ENCODE measurements at regions not wholly inside any gene's neighbourhood (a gene's known extent, or its start where the extent isn't known, plus 50 kb on each side); places are given as distances from the start of the nearest gene placed in this dataset.

DNA sequence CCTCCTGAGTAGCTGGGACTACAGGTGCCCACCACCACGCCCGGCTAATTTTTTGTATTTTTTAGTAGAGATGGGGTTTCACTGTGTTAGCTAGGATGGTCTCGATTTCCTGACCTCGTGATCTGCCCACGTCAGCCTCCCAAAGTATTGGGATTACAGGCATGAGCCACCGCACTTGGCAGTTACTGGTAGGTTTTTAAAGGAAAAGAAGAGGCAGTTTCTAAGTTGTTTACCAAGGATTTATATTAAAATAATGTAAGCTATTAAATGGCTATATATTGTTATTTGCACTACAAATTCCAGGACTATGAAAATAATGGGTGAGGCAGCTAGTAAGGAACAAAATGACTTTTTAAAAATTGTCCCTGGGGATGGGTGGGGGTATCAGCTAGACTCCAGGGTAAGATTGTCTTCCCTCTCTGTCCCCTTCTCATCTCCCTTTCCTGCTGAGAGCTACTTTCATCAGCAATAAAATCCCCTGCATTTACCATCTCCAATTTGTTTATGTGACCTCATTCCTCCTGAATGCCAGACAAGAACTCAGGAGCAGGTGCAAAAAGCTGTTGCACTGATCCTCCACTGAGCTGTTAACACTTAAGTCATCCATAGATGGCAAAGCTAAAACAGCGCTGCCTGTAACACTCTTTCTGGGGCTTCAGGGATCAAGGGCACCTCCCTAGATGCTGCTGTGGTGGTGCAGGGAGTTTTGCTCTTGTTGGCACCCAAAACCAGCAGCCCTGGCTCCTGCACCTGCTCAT lies 165.2 kb downstream of the ZPLD1 start:
- intact Hi-C loops (cut with micrococcal nuclease) = no loop called here

DNA sequence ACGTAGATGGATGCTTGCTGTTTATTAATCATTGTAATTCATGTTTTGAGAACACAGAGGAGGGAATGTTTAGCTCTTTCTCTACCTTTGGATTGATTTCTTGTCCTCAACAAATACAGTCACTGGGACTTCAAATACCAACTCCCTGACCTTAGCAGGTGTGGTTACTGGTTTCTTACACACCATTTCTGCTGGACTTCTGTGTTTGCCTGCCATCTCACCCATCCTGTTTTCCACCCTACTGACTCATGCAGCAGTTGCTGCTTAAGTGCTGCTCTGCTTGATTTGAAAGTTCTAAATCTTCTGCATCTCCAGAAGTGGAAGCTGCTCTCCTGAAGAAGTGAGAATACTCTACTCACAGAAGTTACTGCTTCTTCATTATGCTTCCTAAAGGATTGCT lies 170.3 kb downstream of the ZPLD1 start:
- intact Hi-C loops (cut with micrococcal nuclease) = no loop called here

DNA sequence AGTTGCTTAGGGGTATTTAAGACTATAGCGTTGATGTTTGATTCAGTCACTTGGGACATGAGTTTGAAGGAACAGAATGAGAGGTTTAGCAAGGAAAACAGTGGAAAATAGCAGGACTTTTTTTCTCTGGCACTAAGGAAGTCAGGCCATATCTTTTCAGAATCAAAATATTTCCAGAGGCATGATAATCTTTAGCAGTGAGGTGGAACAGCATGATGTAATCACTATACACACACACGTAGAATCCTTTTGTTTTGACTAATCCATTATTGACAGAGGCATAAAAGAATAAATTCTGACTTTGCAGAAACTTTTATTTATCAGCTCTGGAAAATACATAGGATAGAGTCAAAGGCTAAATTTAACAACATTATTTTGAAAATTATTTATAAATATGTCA lies 174.1 kb downstream of the ZPLD1 start:
- intact Hi-C loops (cut with micrococcal nuclease) = no loop called here

DNA sequence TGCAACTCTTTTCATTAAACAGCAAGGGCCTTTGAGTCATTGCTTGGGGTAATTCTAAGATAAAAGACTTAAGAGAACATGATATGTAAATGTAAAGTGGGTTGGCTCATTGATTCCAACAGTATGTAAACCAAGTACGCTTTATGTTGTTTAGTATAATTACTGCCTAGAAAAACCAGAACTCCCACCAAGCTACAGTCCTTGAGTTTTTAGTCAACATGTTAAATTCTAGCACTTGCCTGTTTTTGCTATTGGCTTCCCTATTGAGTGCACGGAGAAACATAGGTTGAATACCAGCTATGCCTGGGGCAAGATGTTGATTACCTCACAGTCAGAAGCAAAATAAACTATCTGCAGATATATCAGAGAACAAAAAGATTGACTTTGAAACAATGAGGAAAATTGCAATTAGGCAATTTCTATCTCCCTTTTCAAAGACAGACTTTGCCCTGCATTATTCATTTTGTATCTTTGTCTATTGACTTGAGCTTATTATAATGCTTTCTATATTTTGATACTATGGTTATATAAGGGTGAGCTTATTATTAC lies 179.3 kb downstream of the ZPLD1 start:
- intact Hi-C loops (cut with micrococcal nuclease) = no loop called here

GRCh38 chr3:102614585-102614984 lies 179.8 kb downstream of the ZPLD1 start:
- intact Hi-C loops (cut with micrococcal nuclease) = no loop called here

- intact Hi-C loops (cut with micrococcal nuclease) = no loop called here
Observed at GRCh38 chr3:102617381-102617780, 182.6 kb downstream of the ZPLD1 start.

DNA sequence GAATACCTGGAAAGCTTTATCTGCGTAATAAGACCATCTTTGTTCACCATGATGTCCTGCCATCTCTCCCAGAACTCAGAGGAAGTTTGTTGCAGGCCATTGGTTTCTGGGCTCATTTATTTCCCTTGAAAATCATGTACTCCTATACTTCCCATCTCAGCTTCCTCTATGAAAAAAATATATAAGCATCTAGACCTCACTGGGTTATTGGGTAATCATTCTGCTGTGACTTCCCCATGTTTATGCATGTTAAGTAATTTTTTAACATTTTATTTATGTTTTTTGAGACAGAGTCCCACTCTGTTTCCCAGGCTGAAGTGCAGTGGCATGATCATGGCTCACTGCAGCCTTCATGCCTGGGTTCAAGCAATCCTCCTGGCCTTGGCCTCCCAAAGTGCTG lies 184.5 kb downstream of the ZPLD1 start:
- intact Hi-C loops (cut with micrococcal nuclease) = no loop called here

GRCh38 chr3:102629943-102630342 lies 195.1 kb downstream of the ZPLD1 start:
- intact Hi-C loops (cut with micrococcal nuclease) = no loop called here

- intact Hi-C loops (cut with micrococcal nuclease) = no loop called here
Observed at GRCh38 chr3:102630531-102630930, 195.7 kb downstream of the ZPLD1 start.

GRCh38 chr3:102643546-102643945 lies 208.7 kb downstream of the ZPLD1 start:
- intact Hi-C loops (cut with micrococcal nuclease) = no loop called here

DNA sequence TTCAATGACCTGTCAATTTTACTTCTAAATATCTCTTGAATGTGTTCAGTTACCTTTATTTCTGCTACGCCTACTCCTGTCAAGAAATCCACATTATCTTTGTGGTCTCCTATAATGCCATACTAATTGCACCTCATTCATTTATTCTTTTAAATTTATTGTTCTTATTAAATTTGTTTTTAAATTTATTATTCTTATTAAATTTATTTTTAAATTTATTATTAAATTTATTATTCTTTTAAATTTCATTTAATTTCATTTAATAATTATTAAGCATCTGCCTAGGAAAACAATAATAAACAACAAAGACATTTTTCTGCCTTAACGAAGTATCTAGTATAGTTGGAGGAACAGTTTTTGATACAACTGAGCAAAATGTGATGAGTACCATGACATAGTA lies 211.7 kb downstream of the ZPLD1 start:
- intact Hi-C loops (cut with micrococcal nuclease) = no loop called here

- intact Hi-C loops (cut with micrococcal nuclease) = no loop called here
Observed at GRCh38 chr3:102660653-102661052, 225.8 kb downstream of the ZPLD1 start.

DNA sequence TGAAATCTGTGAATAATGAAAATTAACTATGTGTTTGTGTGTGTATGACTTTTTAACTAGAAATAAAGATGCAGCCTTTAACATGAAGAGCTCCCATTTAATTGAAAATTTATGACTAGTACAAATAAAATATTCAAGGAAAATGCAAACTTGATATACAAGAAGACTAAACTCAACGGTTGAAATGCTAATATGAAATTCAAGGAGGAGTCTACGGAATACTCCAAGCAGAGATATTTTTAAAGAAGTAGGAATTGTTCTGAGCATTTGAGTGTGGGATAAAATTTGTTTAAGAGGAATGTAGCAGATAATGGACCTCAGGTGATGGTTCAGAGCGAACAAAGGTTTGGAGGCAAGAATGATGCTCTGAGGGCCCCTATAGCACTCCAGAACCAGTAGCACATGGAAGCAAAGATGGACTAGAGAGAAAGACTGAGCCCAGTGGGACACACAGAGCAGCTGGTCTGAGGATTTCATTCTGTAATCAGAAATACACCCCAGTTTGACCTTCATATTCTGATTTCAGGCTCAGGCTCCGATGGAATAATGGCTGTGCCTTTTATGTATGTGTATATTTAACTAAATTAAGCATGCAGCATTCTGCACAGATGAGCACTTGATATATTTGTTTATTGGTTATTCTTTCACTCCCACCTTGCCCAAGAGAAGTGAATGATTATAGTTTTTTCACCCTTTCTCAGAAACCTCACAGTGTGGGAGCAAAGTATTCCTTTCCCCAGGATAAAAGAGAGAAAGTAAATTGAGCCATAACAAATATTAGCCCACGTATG lies 227.1 kb downstream of the ZPLD1 start:
- intact Hi-C loops (cut with micrococcal nuclease) = no loop called here

- intact Hi-C loops (cut with micrococcal nuclease) = no loop called here
Observed at GRCh38 chr3:102662498-102662772, 227.6 kb downstream of the ZPLD1 start.

DNA sequence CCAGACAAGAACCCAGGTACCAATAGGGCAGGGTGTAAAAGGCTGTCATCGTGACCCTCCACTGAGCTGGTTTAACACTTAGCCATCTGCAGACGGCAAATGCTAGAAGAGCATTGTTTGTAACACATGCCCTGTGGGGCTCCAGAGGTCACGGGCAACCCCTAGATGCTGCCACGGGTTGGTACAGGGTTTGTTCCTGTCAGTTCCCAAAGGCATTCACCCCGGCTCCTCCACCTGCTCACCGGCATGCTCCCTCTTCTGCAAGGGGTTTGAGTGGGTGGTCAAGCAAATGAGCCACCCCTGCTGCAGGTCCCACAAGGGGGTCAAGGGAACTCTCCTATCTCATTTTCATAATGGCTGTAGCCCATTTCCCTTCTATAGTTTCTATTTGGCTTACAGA lies 229.3 kb downstream of the ZPLD1 start:
- intact Hi-C loops (cut with micrococcal nuclease) = no loop called here

GRCh38 chr3:102665183-102665582 lies 230.4 kb downstream of the ZPLD1 start:
- intact Hi-C loops (cut with micrococcal nuclease) = no loop called here

- intact Hi-C loops (cut with micrococcal nuclease) = no loop called here
Observed at GRCh38 chr3:102668247-102668646, 233.4 kb downstream of the ZPLD1 start.

GRCh38 chr3:102670986-102671385 lies 236.2 kb downstream of the ZPLD1 start:
- intact Hi-C loops (cut with micrococcal nuclease) = loop anchor here (5.0 kb wide), 1 partner anchor 444 kb away; no protein-coding TSS in a partner anchor

DNA sequence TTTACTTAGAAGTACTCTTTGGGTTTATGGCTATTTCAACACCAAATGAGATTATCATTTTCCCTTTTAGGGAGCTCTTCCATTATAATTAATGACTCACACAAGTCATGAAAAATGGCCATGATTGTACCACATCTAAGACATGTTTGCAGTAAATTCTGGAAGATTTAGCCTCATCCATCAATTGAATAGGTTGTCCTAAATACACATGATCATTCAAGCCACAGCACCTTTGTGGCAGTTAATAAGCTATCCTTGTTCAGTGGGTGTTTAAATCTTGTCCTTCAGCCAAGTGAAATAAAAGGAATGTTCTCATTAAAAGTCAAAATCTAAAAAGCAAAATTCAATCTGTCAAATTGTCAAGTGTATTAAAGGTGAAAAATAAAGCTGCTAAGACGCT lies 237.5 kb downstream of the ZPLD1 start:
- intact Hi-C loops (cut with micrococcal nuclease) = loop anchor here (5.0 kb wide), 1 partner anchor 445 kb away; no protein-coding TSS in a partner anchor

DNA sequence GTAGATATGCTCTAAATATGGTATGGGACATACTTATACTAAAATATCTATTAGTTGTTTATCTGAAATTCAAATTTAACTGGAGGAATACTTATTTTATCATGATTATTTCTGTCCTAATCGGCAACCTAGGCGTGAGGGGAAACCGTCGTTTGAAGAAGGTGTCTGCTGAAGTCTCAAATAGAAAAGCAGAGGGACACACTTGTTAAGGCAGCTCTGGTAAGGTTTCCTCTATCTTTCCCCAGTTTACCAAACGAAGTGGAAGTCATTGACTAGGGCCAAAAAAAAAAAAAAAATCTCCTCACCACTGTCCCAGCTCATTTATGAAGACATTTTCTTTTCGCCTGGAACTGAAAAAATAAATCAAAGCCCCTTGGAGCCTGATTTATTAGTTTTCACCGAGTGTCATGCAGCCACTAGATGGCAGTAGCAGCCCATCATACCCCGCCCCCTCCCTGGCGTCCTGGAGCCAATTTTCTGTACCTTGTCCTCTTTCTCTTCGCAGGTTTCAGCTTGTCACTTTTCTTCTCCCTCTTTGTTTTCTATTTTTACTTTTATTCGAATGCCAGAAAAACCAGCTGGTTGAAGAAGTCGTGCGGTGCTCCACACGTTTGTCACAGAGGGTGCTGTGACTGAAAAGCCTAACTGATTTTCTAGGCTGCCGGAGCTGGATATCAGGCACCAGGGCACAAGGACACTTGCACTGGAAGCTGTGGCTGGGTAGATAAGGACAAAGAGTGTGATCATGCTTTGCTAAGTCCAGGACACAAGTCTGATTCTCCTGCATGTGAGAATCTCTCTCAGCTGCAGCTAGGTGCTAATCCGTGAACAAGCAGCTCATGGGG lies 238.7 kb downstream of the ZPLD1 start:
- intact Hi-C loops (cut with micrococcal nuclease) = loop anchor here (5.0 kb wide), 1 partner anchor 446 kb away; no protein-coding TSS in a partner anchor

GRCh38 chr3:102674284-102674683 lies 239.5 kb downstream of the ZPLD1 start:
- intact Hi-C loops (cut with micrococcal nuclease) = loop anchor here (5.0 kb wide), 1 partner anchor 447 kb away; no protein-coding TSS in a partner anchor

DNA sequence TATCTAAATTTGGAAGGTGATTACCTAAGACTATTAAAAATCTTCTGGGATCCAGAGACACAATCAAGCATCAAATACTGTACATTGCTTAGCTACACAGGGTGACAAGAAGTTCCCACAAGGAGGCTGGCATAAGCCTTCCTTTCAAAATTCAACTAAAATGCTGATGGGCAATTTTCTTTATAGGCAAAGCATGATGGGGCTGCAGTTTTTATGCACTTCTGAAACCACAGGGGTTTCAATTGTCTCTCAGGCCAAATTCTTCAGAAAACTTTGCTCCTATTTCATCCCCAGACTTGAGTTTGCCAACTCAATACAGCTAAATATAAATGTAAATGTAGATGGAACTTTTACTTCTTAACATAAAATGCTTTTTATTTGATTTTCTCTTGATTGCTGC lies 241.6 kb downstream of the ZPLD1 start:
- intact Hi-C loops (cut with micrococcal nuclease) = no loop called here

Measured in T-helper 2 cell treated with Interferon-gamma antibody and Interleukin-4, amounts not matched to agents 100 ng/mL and 5 ng/mL, for 36 hours (primary cell).